SK-N-SH (cell line): ENCODE measurements at regions not wholly inside any gene's neighbourhood (a gene's known extent, or its start where the extent isn't known, plus 50 kb on each side); places are given as distances from the start of the nearest gene placed in this dataset.

Experiments used
- EP300 ChIP-seq, 2 experiments: IDR thresholded peaks; 2 replicates each; pipeline versions ENCODE4 v1.4.0 to v1.6.1; 2012; ENCODE audit warnings: borderline replicate concordance in 1 of 2, low read depth in 1 of 2, low read length in 1 of 2
- EZH2phosphoT487 ChIP-seq: fragments of 200-600 bp; sonication (generic); IDR thresholded peaks from 2 replicates; pipeline ENCODE4 v1.6.1; 2017; ENCODE audit warnings: low read depth, mixed run types, mild to moderate bottlenecking, antibody characterized with exemption, moderate library complexity, borderline replicate concordance
- SIN3A ChIP-seq: IDR thresholded peaks from 2 replicates; pipeline ENCODE4 v1.6.1; 2012; ENCODE audit warnings: low read depth, mild to moderate bottlenecking, low read length, moderate library complexity, borderline replicate concordance
- TAF1 ChIP-seq: IDR thresholded peaks from 2 replicates; pipeline ENCODE4 v1.6.1; 2012; ENCODE audit warnings: low read depth, mild to moderate bottlenecking, low read length, moderate library complexity, borderline replicate concordance
- USF2 ChIP-seq: fragments of 150-350 bp; IDR thresholded peaks from 2 replicates; pipeline ENCODE4 v1.6.1; 2017; ENCODE audit warnings: antibody characterized with exemption, low read length, low read depth, borderline replicate concordance
- TF ChIP-seq, protein P1 (sequence below): fragments of 200-600 bp; sonication (generic); IDR thresholded peaks from 2 replicates; pipeline ENCODE4 v1.6.1; 2017; ENCODE audit warnings: antibody characterized with exemption, mild to moderate bottlenecking, moderate library complexity
- TF ChIP-seq, protein P2 (sequence below): IDR thresholded peaks from 2 replicates; pipeline ENCODE4 v1.6.1; 2012; ENCODE audit warnings: mild to moderate bottlenecking, low read depth, low read length, moderate library complexity

GRCh38 chr20:24366336-24367004 is 103.0 kb upstream of the SYNDIG1 start:
- TF ChIP-seq, protein P1, sequence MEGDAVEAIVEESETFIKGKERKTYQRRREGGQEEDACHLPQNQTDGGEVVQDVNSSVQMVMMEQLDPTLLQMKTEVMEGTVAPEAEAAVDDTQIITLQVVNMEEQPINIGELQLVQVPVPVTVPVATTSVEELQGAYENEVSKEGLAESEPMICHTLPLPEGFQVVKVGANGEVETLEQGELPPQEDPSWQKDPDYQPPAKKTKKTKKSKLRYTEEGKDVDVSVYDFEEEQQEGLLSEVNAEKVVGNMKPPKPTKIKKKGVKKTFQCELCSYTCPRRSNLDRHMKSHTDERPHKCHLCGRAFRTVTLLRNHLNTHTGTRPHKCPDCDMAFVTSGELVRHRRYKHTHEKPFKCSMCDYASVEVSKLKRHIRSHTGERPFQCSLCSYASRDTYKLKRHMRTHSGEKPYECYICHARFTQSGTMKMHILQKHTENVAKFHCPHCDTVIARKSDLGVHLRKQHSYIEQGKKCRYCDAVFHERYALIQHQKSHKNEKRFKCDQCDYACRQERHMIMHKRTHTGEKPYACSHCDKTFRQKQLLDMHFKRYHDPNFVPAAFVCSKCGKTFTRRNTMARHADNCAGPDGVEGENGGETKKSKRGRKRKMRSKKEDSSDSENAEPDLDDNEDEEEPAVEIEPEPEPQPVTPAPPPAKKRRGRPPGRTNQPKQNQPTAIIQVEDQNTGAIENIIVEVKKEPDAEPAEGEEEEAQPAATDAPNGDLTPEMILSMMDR, result no peak
- TF ChIP-seq EP300 (IDR thresholded peaks at IDR 0.05; ENCODE audit: borderline replicate concordance in 1 of 2, low read depth in 1 of 2, low read length in 1 of 2), result no peak
- TF ChIP-seq USF2, result no peak
- TF ChIP-seq, protein P2, sequence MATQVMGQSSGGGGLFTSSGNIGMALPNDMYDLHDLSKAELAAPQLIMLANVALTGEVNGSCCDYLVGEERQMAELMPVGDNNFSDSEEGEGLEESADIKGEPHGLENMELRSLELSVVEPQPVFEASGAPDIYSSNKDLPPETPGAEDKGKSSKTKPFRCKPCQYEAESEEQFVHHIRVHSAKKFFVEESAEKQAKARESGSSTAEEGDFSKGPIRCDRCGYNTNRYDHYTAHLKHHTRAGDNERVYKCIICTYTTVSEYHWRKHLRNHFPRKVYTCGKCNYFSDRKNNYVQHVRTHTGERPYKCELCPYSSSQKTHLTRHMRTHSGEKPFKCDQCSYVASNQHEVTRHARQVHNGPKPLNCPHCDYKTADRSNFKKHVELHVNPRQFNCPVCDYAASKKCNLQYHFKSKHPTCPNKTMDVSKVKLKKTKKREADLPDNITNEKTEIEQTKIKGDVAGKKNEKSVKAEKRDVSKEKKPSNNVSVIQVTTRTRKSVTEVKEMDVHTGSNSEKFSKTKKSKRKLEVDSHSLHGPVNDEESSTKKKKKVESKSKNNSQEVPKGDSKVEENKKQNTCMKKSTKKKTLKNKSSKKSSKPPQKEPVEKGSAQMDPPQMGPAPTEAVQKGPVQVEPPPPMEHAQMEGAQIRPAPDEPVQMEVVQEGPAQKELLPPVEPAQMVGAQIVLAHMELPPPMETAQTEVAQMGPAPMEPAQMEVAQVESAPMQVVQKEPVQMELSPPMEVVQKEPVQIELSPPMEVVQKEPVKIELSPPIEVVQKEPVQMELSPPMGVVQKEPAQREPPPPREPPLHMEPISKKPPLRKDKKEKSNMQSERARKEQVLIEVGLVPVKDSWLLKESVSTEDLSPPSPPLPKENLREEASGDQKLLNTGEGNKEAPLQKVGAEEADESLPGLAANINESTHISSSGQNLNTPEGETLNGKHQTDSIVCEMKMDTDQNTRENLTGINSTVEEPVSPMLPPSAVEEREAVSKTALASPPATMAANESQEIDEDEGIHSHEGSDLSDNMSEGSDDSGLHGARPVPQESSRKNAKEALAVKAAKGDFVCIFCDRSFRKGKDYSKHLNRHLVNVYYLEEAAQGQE, result no peak
- no peak for TF ChIP-seq SIN3A
- no peak for TF ChIP-seq TAF1
- no peak for TF ChIP-seq EZH2phosphoT487
